ENCODE measurements at regions not wholly inside any gene's neighbourhood (a gene's known extent, or its start where the extent isn't known, plus 50 kb on each side); places are given as distances from the start of the nearest gene placed in this dataset.

GRCh38 chr1:40925834-40926410 lies 53.6 kb upstream of the CTPS1 start:
- H3K27me3 ChIP-seq (ENCODE audit: control insufficient read depth in 3 of 3, insufficient read depth in 3 of 3, low read length in 3 of 3), result no peaks in the 10 kb centered on the region
- H3K4me3 ChIP-seq (ENCODE audit: low read length in 3 of 3), result no peak overlapping the region
- H3K4me1 ChIP-seq (ENCODE audit: control insufficient read depth in 3 of 3, insufficient read depth in 3 of 3, low read length in 3 of 3), result peaks cover 6 to 10% (median 6%) of the 10 kb centered on the region in 3 donors
- no peak overlapping the region for H3K9ac ChIP-seq (ENCODE audit: low read depth in 1 of 3, low read length in 3 of 3)
- no peak overlapping the region for H3K27ac ChIP-seq (ENCODE audit: low read depth, low read length)
- H3K9me3 ChIP-seq (ENCODE audit: control insufficient read depth in 3 of 3, low read length in 3 of 3), result no peaks in the 10 kb centered on the region
- H3K36me3 ChIP-seq (ENCODE audit: control insufficient read depth in 3 of 3, insufficient read depth in 3 of 3, low read length in 3 of 3), result no peaks in the 10 kb centered on the region

GRCh38 chr1:40926441-40926840 lies 53.1 kb upstream of the CTPS1 start:
- Histone ChIP-seq H3K27ac (ENCODE audit: low read depth, low read length) (no peak overlapping the region), H3K4me3 (ENCODE audit: low read length in 3 of 3) (no peak overlapping the region), H3K36me3 (ENCODE audit: control insufficient read depth in 3 of 3, insufficient read depth in 3 of 3, low read length in 3 of 3) (no peaks in the 10 kb centered on the region), H3K4me1 (ENCODE audit: control insufficient read depth in 3 of 3, insufficient read depth in 3 of 3, low read length in 3 of 3) (peaks cover 6 to 10% (median 6%) of the 10 kb centered on the region in 3 donors), H3K9me3 (ENCODE audit: control insufficient read depth in 3 of 3, low read length in 3 of 3) (no peaks in the 10 kb centered on the region), H3K9ac (ENCODE audit: low read depth in 1 of 3, low read length in 3 of 3) (no peak overlapping the region), H3K27me3 (ENCODE audit: control insufficient read depth in 3 of 3, insufficient read depth in 3 of 3, low read length in 3 of 3) (no peaks in the 10 kb centered on the region)

- Histone ChIP-seq H3K9me3 (ENCODE audit: control insufficient read depth in 3 of 3, low read length in 3 of 3) (no peaks in the 10 kb centered on the region), H3K4me1 (ENCODE audit: control insufficient read depth in 3 of 3, insufficient read depth in 3 of 3, low read length in 3 of 3) (peaks cover 4 to 7% (median 5%) of the 10 kb centered on the region in 3 donors), H3K4me3 (ENCODE audit: low read length in 3 of 3) (no peak overlapping the region), H3K9ac (ENCODE audit: low read depth in 1 of 3, low read length in 3 of 3) (no peak overlapping the region), H3K27me3 (ENCODE audit: control insufficient read depth in 3 of 3, insufficient read depth in 3 of 3, low read length in 3 of 3) (no peaks in the 10 kb centered on the region), H3K36me3 (ENCODE audit: control insufficient read depth in 3 of 3, insufficient read depth in 3 of 3, low read length in 3 of 3) (no peaks in the 10 kb centered on the region), H3K27ac (ENCODE audit: low read depth, low read length) (no peak overlapping the region)
Observed at GRCh38 chr1:40927781-40928180, 51.7 kb upstream of the CTPS1 start.

GRCh38 chr1:40928699-40929098 lies 50.8 kb upstream of the CTPS1 start:
- Histone ChIP-seq H3K27ac (ENCODE audit: low read depth, low read length) (no peak overlapping the region), H3K9ac (ENCODE audit: low read depth in 1 of 3, low read length in 3 of 3) (no peak overlapping the region), H3K4me3 (ENCODE audit: low read length in 3 of 3) (no peak overlapping the region), H3K27me3 (ENCODE audit: control insufficient read depth in 3 of 3, insufficient read depth in 3 of 3, low read length in 3 of 3) (no peaks in the 10 kb centered on the region), H3K4me1 (ENCODE audit: control insufficient read depth in 3 of 3, insufficient read depth in 3 of 3, low read length in 3 of 3) (no peaks in the 10 kb centered on the region), H3K9me3 (ENCODE audit: control insufficient read depth in 3 of 3, low read length in 3 of 3) (no peaks in the 10 kb centered on the region), H3K36me3 (ENCODE audit: control insufficient read depth in 3 of 3, insufficient read depth in 3 of 3, low read length in 3 of 3) (no peaks in the 10 kb centered on the region)

- Histone ChIP-seq H3K4me3 (ENCODE audit: low read length in 3 of 3) (no peak overlapping the region), H3K27ac (ENCODE audit: low read depth, low read length) (no peak overlapping the region), H3K9ac (ENCODE audit: low read depth in 1 of 3, low read length in 3 of 3) (no peak overlapping the region), H3K36me3 (ENCODE audit: control insufficient read depth in 3 of 3, insufficient read depth in 3 of 3, low read length in 3 of 3) (no peaks in the 10 kb centered on the region), H3K9me3 (ENCODE audit: control insufficient read depth in 3 of 3, low read length in 3 of 3) (no peaks in the 10 kb centered on the region), H3K27me3 (ENCODE audit: control insufficient read depth in 3 of 3, insufficient read depth in 3 of 3, low read length in 3 of 3) (no peaks in the 10 kb centered on the region), H3K4me1 (ENCODE audit: control insufficient read depth in 3 of 3, insufficient read depth in 3 of 3, low read length in 3 of 3) (no peaks in the 10 kb centered on the region)
Observed at GRCh38 chr1:40929155-40929554, 50.3 kb upstream of the CTPS1 start.

Measured in skeletal muscle tissue (tissue), 3 donors.